Ovary (tissue), 3 donors: ENCODE measurements at regions not wholly inside any gene's neighbourhood (a gene's known extent, or its start where the extent isn't known, plus 50 kb on each side); places are given as distances from the start of the nearest gene placed in this dataset.

Experiments used
- CTCF ChIP-seq, 3 donors: fragments of 450-650 bp in 2 of 3; fragments of 200-600 bp in 1 of 3; IDR thresholded peaks; one replicate each; pipeline versions ENCODE4 v1.5.1 to v1.8.0; 2016 to 2022; ENCODE audit warnings: antibody characterized with exemption in 3 of 3, mild to moderate bottlenecking in 1 of 3
- EP300 ChIP-seq: sonication (generic); formaldehyde crosslinking; IDR thresholded peaks from one replicate; pipeline ENCODE4 v1.6.1; 2017; ENCODE audit warnings: antibody characterized with exemption
- donor health status: DM: no; HTN: no; CAD: no.

- TF ChIP-seq CTCF (IDR thresholded peaks at IDR 0.05) (no peak), EP300 (no peak)
Measured at GRCh38 chr17:83151056-83151441, 71.6 kb downstream of the METRNL start.
